ENCODE measurements at regions not wholly inside any gene's neighbourhood (a gene's known extent, or its start where the extent isn't known, plus 50 kb on each side); places are given as distances from the start of the nearest gene placed in this dataset.

DNA sequence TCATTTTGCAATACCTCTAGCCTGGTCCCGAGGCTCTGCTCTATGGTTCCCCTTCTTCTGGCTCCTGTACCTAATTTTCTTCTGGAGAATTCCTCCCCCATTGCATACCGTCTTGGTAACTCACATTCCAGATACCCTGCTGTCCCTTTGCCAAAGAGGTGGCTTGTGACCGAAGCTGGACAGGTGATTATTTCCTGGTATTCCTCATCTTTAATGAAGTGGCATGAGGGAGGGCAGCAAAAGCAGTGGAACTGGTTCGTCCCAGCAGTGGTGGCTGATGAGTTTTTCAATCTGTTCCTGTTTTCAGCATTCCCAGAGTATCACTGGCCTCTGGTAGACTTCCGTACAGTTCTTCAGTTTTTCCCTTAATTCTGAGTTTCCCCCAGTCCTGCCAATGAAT, 186.2 kb upstream of the CADPS start:
- no peaks in the 10 kb centered on the region for H3K9me2 ChIP-seq (ENCODE audit: insufficient read depth, low read length)
- H3K9me3 ChIP-seq (ENCODE audit: low read length): no peaks in the 10 kb centered on the region
- H3K4me2 ChIP-seq (ENCODE audit: low read length): no peak overlapping the region
- no peaks in the 10 kb centered on the region for H3K79me2 ChIP-seq (replicated peaks; ENCODE audit: insufficient read depth, low read length)
- no peak overlapping the region for H2AFZ ChIP-seq (ENCODE audit: low read depth, low read length)
- no peaks in the 10 kb centered on the region for H4K20me1 ChIP-seq (ENCODE audit: insufficient read depth)
- no peak overlapping the region for H3K9ac ChIP-seq (ENCODE audit: low read length)
- no peaks in the 10 kb centered on the region for H3F3A ChIP-seq (ENCODE audit: insufficient read depth, low read length, poor library complexity, severe bottlenecking)
- no peaks in the 10 kb centered on the region for H3K36me3 ChIP-seq (ENCODE audit: insufficient read depth, low read length)
- TF ChIP-seq REST (IDR thresholded peaks at IDR 0.05; ENCODE audit: borderline replicate concordance) (no peak), EZH2 (IDR thresholded peaks at IDR 0.05; ENCODE audit: borderline replicate concordance, insufficient read depth, low read length, poor library complexity, severe bottlenecking) (no peak), RAD21 (conservative IDR thresholded peaks at IDR 0.05) (no peak), MXI1 (conservative IDR thresholded peaks at IDR 0.05; ENCODE audit: poor library complexity, severe bottlenecking) (no peak), EP300 (conservative IDR thresholded peaks at IDR 0.05; ENCODE audit: poor library complexity, severe bottlenecking) (no peak), SMC3 (conservative IDR thresholded peaks at IDR 0.05; ENCODE audit: poor library complexity) (no peak), CTCF (IDR thresholded peaks at IDR 0.05; ENCODE audit: poor library complexity, severe bottlenecking) (no peak), POLR2AphosphoS5 (IDR thresholded peaks at IDR 0.05) (no peak), TAF1 (IDR thresholded peaks at IDR 0.05; ENCODE audit: low read depth) (no peak)
- no peak overlapping the region for H3K4me3 ChIP-seq (ENCODE audit: low read length)
- H3K27ac ChIP-seq (ENCODE audit: low read length): no peak overlapping the region
- no peaks in the 10 kb centered on the region for H3K27me3 ChIP-seq (ENCODE audit: insufficient read depth, low read depth, low read length)

GRCh38 chr3:63064209-63064755, 189.1 kb upstream of the CADPS start:
- Histone ChIP-seq H2AFZ (ENCODE audit: low read depth, low read length) (no peak overlapping the region), H4K20me1 (ENCODE audit: insufficient read depth) (no peaks in the 10 kb centered on the region), H3K9me3 (ENCODE audit: low read length) (no peaks in the 10 kb centered on the region), H3K27me3 (ENCODE audit: insufficient read depth, low read depth, low read length) (no peaks in the 10 kb centered on the region), H3K4me2 (ENCODE audit: low read length) (no peak overlapping the region), H3K27ac (ENCODE audit: low read length) (no peak overlapping the region), H3K9ac (ENCODE audit: low read length) (no peak overlapping the region), H3F3A (ENCODE audit: insufficient read depth, low read length, poor library complexity, severe bottlenecking) (no peaks in the 10 kb centered on the region), H3K9me2 (ENCODE audit: insufficient read depth, low read length) (no peaks in the 10 kb centered on the region), H3K4me3 (ENCODE audit: low read length) (no peak overlapping the region), H3K79me2 (replicated peaks; ENCODE audit: insufficient read depth, low read length) (no peaks in the 10 kb centered on the region), H3K36me3 (ENCODE audit: insufficient read depth, low read length) (no peaks in the 10 kb centered on the region)
- no peak for TF ChIP-seq REST (IDR thresholded peaks at IDR 0.05; ENCODE audit: borderline replicate concordance)
- TF ChIP-seq EP300 (conservative IDR thresholded peaks at IDR 0.05; ENCODE audit: poor library complexity, severe bottlenecking): no peak
- no peak for TF ChIP-seq RAD21 (conservative IDR thresholded peaks at IDR 0.05)
- TF ChIP-seq POLR2AphosphoS5 (IDR thresholded peaks at IDR 0.05): no peak
- no peak for TF ChIP-seq CTCF (IDR thresholded peaks at IDR 0.05; ENCODE audit: poor library complexity, severe bottlenecking)
- no peak for TF ChIP-seq MXI1 (conservative IDR thresholded peaks at IDR 0.05; ENCODE audit: poor library complexity, severe bottlenecking)
- TF ChIP-seq EZH2 (IDR thresholded peaks at IDR 0.05; ENCODE audit: borderline replicate concordance, insufficient read depth, low read length, poor library complexity, severe bottlenecking): no peak
- TF ChIP-seq SMC3 (conservative IDR thresholded peaks at IDR 0.05; ENCODE audit: poor library complexity): no peak
- TF ChIP-seq TAF1 (IDR thresholded peaks at IDR 0.05; ENCODE audit: low read depth): no peak

Data from neural cell (in vitro differentiated cells).